Endothelial cell of umbilical vein (primary cell): ENCODE measurements at regions not wholly inside any gene's neighbourhood (a gene's known extent, or its start where the extent isn't known, plus 50 kb on each side); places are given as distances from the start of the nearest gene placed in this dataset.

Experiments used
- CTCF ChIP-seq, 2 donors: IDR thresholded peaks; 1 replicate in 1 of 2; 2 replicates in 1 of 2; pipeline ENCODE4 v1.5.1; 2011; ENCODE audit warnings: low read length in 2 of 2, mild to moderate bottlenecking in 2 of 2, moderate library complexity in 2 of 2, control low read depth in 1 of 2, inconsistent platforms in 1 of 2, low read depth in 1 of 2; ENCODE audit not compliant: insufficient read depth in 1 of 2; ENCODE audit errors: extremely low read depth in 1 of 2
- EZH2 ChIP-seq: IDR thresholded peaks from 2 replicates; pipeline ENCODE4 v1.6.1; 2012; ENCODE audit warnings: borderline replicate concordance, low read depth, mild to moderate bottlenecking, moderate library complexity, low read length, inconsistent platforms; ENCODE audit not compliant: severe bottlenecking
- FOS ChIP-seq: IDR thresholded peaks from 2 replicates; pipeline ENCODE4 v1.6.1; 2011; ENCODE audit warnings: mild to moderate bottlenecking, low read length, moderate library complexity, borderline replicate concordance; ENCODE audit not compliant: insufficient read depth
- GATA2 ChIP-seq: IDR thresholded peaks from 2 replicates; pipeline ENCODE4 v1.7.0; 2011; ENCODE audit warnings: low read depth, mild to moderate bottlenecking, moderate library complexity, mixed read lengths, low read length; ENCODE audit not compliant: insufficient read length, insufficient read depth
- JUN ChIP-seq: IDR thresholded peaks from 2 replicates; pipeline ENCODE4 v1.6.1; 2011; ENCODE audit warnings: borderline replicate concordance, low read depth; ENCODE audit not compliant: insufficient read length, insufficient read depth
- MYC ChIP-seq: IDR thresholded peaks from one replicate; pipeline ENCODE4 v1.6.1; 2011; ENCODE audit warnings: mild to moderate bottlenecking, low read depth, low read length
- POLR2A ChIP-seq: IDR thresholded peaks from 2 replicates; pipeline ENCODE4 v1.6.1; 2012; ENCODE audit warnings: low read depth, mild to moderate bottlenecking, control low read depth, low read length
- POLR2AphosphoS5 ChIP-seq: IDR thresholded peaks from 2 replicates; pipeline ENCODE4 v1.6.1; 2012; ENCODE audit warnings: low read depth, mild to moderate bottlenecking, control low read depth, low read length, moderate library complexity; ENCODE audit not compliant: insufficient read depth
- TF ChIP-seq, protein P1 (sequence below): IDR thresholded peaks from 2 replicates; pipeline ENCODE4 v1.6.1; 2011; ENCODE audit not compliant: insufficient read depth, insufficient read length

DNA sequence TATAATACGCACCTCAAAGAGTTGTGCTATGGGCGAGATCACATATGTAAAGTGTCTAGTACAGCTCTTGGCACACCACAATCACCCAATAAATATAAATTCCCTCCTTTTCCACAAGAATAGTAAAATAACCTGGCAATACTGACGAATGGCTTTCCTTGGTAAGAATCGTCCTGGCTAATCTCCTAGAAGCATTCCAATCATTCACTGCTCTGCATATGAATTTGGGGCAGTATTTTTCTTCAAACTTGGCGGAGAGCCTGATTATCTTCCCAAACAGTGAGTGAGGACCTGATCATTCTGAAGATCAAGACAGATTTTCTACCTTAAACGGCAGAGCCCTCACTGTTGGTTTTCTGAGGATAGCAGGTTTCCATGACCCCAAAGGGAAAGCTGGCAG lies 96.0 kb downstream of the TMEM215 start:
- TF ChIP-seq POLR2A, result no peak
- no peak for TF ChIP-seq MYC
- no peak for TF ChIP-seq GATA2
- no peak for TF ChIP-seq CTCF (IDR thresholded peaks at IDR 0.05; ENCODE audit: extremely low read depth in 1 of 2, insufficient read depth in 1 of 2, low read depth in 1 of 2, low read length in 2 of 2)
- TF ChIP-seq, protein P1, sequence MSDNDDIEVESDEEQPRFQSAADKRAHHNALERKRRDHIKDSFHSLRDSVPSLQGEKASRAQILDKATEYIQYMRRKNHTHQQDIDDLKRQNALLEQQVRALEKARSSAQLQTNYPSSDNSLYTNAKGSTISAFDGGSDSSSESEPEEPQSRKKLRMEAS, result no peak
- no peak for TF ChIP-seq JUN
- no peak for TF ChIP-seq EZH2
- TF ChIP-seq POLR2AphosphoS5, result no peak
- TF ChIP-seq FOS, result no peak
